GM12865 (cell line): ENCODE measurements at regions not wholly inside any gene's neighbourhood (a gene's known extent, or its start where the extent isn't known, plus 50 kb on each side); places are given as distances from the start of the nearest gene placed in this dataset.

Experiments
- DNase-seq: peaks from one replicate; pipeline ENCODE4 v3.0.0; 2010; ENCODE audit warnings: low read depth
- H3K4me3 ChIP-seq: 2 replicates; pipeline ENCODE4 v1.5.1; 2011; ENCODE audit warnings: mild to moderate bottlenecking, low read depth, low read length, control low read depth
- CTCF ChIP-seq: IDR thresholded peaks from 2 replicates; pipeline ENCODE4 v1.5.1; 2011; ENCODE audit warnings: low read length, control low read depth, low read depth, inconsistent platforms; ENCODE audit not compliant: insufficient read depth; ENCODE audit errors: missing control alignments

DNA sequence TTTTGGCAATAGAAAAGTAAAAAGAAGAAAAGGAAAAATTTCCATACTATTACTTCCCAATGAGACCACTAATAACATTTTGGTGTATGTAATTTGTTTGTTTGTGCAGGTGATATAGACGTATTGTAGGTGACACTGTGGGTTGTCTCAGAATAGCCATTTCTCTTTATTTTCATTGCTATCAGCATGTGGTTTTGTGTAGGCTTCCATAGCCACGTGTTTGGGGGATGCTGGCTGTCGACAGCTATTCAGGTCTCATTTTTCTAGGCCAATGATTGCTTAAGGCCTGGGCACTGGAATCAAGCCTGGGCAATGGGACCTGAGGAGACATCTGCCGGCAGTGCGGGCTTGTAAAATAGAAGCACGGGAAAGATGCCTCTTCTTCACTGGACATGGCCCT is 71.0 kb upstream of the KCTD1 start:
- H3K4me3 ChIP-seq, result no peak overlapping the region
- TF ChIP-seq CTCF, result no peak
- DNase-seq, result no peak

DNA sequence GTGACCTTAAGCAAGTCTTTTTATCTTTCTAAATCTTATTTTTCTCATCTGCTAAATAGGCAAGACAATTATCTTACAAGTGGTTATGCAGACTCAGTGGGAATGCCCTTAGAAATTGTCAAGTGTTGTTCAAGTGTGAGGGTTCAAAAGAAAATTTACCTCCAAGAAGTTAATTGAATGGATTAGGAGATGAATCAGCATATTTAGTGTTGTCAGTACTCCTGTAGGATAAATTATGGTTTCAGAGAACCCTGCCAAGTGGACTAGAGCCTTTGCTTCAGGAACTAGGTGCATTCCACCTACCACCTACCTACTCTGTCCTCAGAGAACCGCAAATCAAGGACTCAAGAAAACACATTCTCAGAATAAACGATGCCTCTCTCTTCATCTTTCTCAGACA is 69.8 kb upstream of the KCTD1 start:
- DNase-seq, result no peak
- H3K4me3 ChIP-seq, result no peak overlapping the region
- no peak for TF ChIP-seq CTCF

- DNase-seq, result no peak
- no peak for TF ChIP-seq CTCF
These were observed 68.8 kb upstream of the KCTD1 start for GRCh38 chr18:26617151-26617554.

GRCh38 chr18:26614374-26614773 is 66.0 kb upstream of the KCTD1 start:
- H3K4me3 ChIP-seq, result no peak overlapping the region
- no peak for DNase-seq
- no peak for TF ChIP-seq CTCF

More at GRCh38 chr18:26617151-26617554, 68.8 kb upstream of the KCTD1 start:
- H3K4me3 ChIP-seq, result no peak overlapping the region
